ENCODE measurements at regions not wholly inside any gene's neighbourhood (a gene's known extent, or its start where the extent isn't known, plus 50 kb on each side); places are given as distances from the start of the nearest gene placed in this dataset.

- H3K4me3 ChIP-seq (ENCODE audit: low read depth, low read length) = no peak overlapping the region
- DNase-seq (ENCODE audit: low read depth) = no peak
Measured at GRCh38 chr1:208835781-208836180, 591.6 kb upstream of the PLXNA2 start.

GRCh38 chr1:208837242-208837641 is 593.1 kb upstream of the PLXNA2 start:
- H3K4me3 ChIP-seq (ENCODE audit: low read depth, low read length) = no peak overlapping the region
- DNase-seq (ENCODE audit: low read depth) = no peak

GRCh38 chr1:208841436-208841835 is 597.3 kb upstream of the PLXNA2 start:
- no peak overlapping the region for H3K4me3 ChIP-seq (ENCODE audit: low read depth, low read length)
- no peak for DNase-seq (ENCODE audit: low read depth)

GRCh38 chr1:208842451-208842850 is 598.3 kb upstream of the PLXNA2 start:
- DNase-seq (ENCODE audit: low read depth) = no peak
- H3K4me3 ChIP-seq (ENCODE audit: low read depth, low read length) = no peak overlapping the region

GRCh38 chr1:208844158-208844557 is 600.0 kb upstream of the PLXNA2 start:
- no peak overlapping the region for H3K4me3 ChIP-seq (ENCODE audit: low read depth, low read length)
- DNase-seq (ENCODE audit: low read depth) = no peak

- DNase-seq (ENCODE audit: low read depth) = no peak
- H3K4me3 ChIP-seq (ENCODE audit: low read depth, low read length) = no peak overlapping the region
Measured at GRCh38 chr1:208848854-208849253, 604.7 kb upstream of the PLXNA2 start.

GRCh38 chr1:208850442-208850841 is 606.3 kb upstream of the PLXNA2 start:
- H3K4me3 ChIP-seq (ENCODE audit: low read depth, low read length) = no peak overlapping the region
- no peak for DNase-seq (ENCODE audit: low read depth)

GRCh38 chr1:208851366-208851765 is 607.2 kb upstream of the PLXNA2 start:
- DNase-seq (ENCODE audit: low read depth) = no peak
- H3K4me3 ChIP-seq (ENCODE audit: low read depth, low read length) = no peak overlapping the region

GRCh38 chr1:208852911-208853310 is 608.7 kb upstream of the PLXNA2 start:
- no peak overlapping the region for H3K4me3 ChIP-seq (ENCODE audit: low read depth, low read length)
- no peak for DNase-seq (ENCODE audit: low read depth)

GRCh38 chr1:208855403-208855802 is 611.2 kb upstream of the PLXNA2 start:
- no peak for DNase-seq (ENCODE audit: low read depth)
- no peak overlapping the region for H3K4me3 ChIP-seq (ENCODE audit: low read depth, low read length)

GRCh38 chr1:208857465-208857864 is 613.3 kb upstream of the PLXNA2 start:
- no peak for DNase-seq (ENCODE audit: low read depth)
- H3K4me3 ChIP-seq (ENCODE audit: low read depth, low read length) = no peak overlapping the region

- H3K4me3 ChIP-seq (ENCODE audit: low read depth, low read length) = no peak overlapping the region
- DNase-seq (ENCODE audit: low read depth) = no peak
Measured at GRCh38 chr1:208858738-208859137, 614.6 kb upstream of the PLXNA2 start.

GRCh38 chr1:208864366-208864965 is 620.3 kb upstream of the PLXNA2 start:
- no peak overlapping the region for H3K4me3 ChIP-seq (ENCODE audit: low read depth, low read length)

GRCh38 chr1:208866386-208866955 is 622.3 kb upstream of the PLXNA2 start:
- no peak overlapping the region for H3K4me3 ChIP-seq (ENCODE audit: low read depth, low read length)
- no peak for DNase-seq (ENCODE audit: low read depth)

More at GRCh38 chr1:208864366-208864965, 620.3 kb upstream of the PLXNA2 start:
- DNase-seq (ENCODE audit: low read depth) = no peak

- H3K4me3 ChIP-seq (ENCODE audit: low read depth, low read length) = no peak overlapping the region
- DNase-seq (ENCODE audit: low read depth) = no peak
Measured at GRCh38 chr1:208868554-208868953, 624.4 kb upstream of the PLXNA2 start.

GRCh38 chr1:208874915-208875314 is 630.7 kb upstream of the PLXNA2 start:
- no peak for DNase-seq (ENCODE audit: low read depth)

GRCh38 chr1:208879022-208879421 is 634.8 kb upstream of the PLXNA2 start:
- H3K4me3 ChIP-seq (ENCODE audit: low read depth, low read length) = no peak overlapping the region
- no peak for DNase-seq (ENCODE audit: low read depth)

More at GRCh38 chr1:208874915-208875314, 630.7 kb upstream of the PLXNA2 start:
- H3K4me3 ChIP-seq (ENCODE audit: low read depth, low read length) = no peak overlapping the region

GRCh38 chr1:208880433-208881100 is 636.4 kb upstream of the PLXNA2 start:
- DNase-seq (ENCODE audit: low read depth) = peak; percentile 22

GRCh38 chr1:208885060-208885459 is 640.9 kb upstream of the PLXNA2 start:
- DNase-seq (ENCODE audit: low read depth) = no peak

More at GRCh38 chr1:208880433-208881100, 636.4 kb upstream of the PLXNA2 start:
- no peak overlapping the region for H3K4me3 ChIP-seq (ENCODE audit: low read depth, low read length)

GRCh38 chr1:208885650-208886049 is 641.5 kb upstream of the PLXNA2 start:
- H3K4me3 ChIP-seq (ENCODE audit: low read depth, low read length) = no peak overlapping the region

More at GRCh38 chr1:208885060-208885459, 640.9 kb upstream of the PLXNA2 start:
- no peak overlapping the region for H3K4me3 ChIP-seq (ENCODE audit: low read depth, low read length)

GRCh38 chr1:208888376-208888775 is 644.2 kb upstream of the PLXNA2 start:
- DNase-seq (ENCODE audit: low read depth) = no peak
- H3K4me3 ChIP-seq (ENCODE audit: low read depth, low read length) = no peak overlapping the region

More at GRCh38 chr1:208885650-208886049, 641.5 kb upstream of the PLXNA2 start:
- DNase-seq (ENCODE audit: low read depth) = no peak
